Upper lobe of left lung (tissue), 4 donors: ENCODE measurements at regions not wholly inside any gene's neighbourhood (a gene's known extent, or its start where the extent isn't known, plus 50 kb on each side); places are given as distances from the start of the nearest gene placed in this dataset.

Experiments used
- POLR2A ChIP-seq, 4 donors: fragments of 450-650 bp; IDR thresholded peaks; one replicate each; pipeline ENCODE4 v1.5.1; 2016 to 2017; ENCODE audit warnings: antibody characterized with exemption in 4 of 4, mild to moderate bottlenecking in 2 of 4
- POLR2AphosphoS5 ChIP-seq, 2 donors: sonication (generic); formaldehyde crosslinking; IDR thresholded peaks; one replicate each; pipeline ENCODE4 v1.5.1; 2017; ENCODE audit warnings: antibody characterized with exemption in 2 of 2
- TF ChIP-seq, protein P1 (sequence below), 6 experiments: fragments of 450-650 bp in 4 of 6; fragments of 200-600 bp in 2 of 6; sonication (generic) in 2 of 6; IDR thresholded peaks; one replicate each; pipeline ENCODE4 v1.5.1; 2016 to 2019; ENCODE audit warnings: antibody characterized with exemption in 6 of 6

DNA sequence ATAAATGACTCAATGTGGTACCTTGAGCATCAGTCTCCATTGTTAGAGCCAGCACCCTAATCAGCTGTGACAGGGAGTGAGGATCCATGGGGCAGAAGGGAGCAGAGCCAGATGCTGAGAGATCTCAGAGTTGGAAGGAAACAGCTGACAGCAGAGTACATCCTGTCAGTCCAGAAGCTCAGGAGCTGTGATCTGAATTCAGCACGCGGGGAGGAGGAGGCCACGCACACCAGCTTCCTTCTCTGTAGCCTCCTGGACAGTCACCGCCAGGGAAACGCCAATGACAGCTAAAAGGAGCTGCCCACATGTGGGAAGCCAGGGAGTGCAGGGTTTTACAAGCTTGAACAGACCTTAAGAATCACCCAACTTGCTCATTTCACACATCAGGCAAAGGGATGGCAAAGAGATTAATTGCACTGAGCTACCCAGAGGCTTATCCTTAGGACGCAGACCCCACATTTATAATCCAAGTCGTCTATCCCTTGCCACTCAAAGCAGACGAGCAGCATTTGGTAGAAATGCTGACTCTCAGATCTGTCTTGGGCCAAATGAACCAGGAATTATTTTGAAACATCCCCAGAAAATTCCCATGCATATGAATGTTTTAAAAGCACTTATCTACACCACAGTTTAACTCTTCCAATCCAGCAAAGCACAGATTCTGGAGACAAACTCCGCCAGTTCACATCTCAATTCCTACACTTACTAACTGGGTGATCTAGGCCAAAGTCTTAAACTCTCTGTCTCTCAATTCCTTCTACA, 322.6 kb upstream of the TMTC1 start:
- TF ChIP-seq POLR2AphosphoS5 (IDR thresholded peaks at IDR 0.05) (no peak), POLR2A (IDR thresholded peaks at IDR 0.05) (no peak)
- TF ChIP-seq, protein P1, sequence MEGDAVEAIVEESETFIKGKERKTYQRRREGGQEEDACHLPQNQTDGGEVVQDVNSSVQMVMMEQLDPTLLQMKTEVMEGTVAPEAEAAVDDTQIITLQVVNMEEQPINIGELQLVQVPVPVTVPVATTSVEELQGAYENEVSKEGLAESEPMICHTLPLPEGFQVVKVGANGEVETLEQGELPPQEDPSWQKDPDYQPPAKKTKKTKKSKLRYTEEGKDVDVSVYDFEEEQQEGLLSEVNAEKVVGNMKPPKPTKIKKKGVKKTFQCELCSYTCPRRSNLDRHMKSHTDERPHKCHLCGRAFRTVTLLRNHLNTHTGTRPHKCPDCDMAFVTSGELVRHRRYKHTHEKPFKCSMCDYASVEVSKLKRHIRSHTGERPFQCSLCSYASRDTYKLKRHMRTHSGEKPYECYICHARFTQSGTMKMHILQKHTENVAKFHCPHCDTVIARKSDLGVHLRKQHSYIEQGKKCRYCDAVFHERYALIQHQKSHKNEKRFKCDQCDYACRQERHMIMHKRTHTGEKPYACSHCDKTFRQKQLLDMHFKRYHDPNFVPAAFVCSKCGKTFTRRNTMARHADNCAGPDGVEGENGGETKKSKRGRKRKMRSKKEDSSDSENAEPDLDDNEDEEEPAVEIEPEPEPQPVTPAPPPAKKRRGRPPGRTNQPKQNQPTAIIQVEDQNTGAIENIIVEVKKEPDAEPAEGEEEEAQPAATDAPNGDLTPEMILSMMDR (IDR thresholded peaks at IDR 0.05) = no peak
